ENCODE measurements at regions not wholly inside any gene's neighbourhood (a gene's known extent, or its start where the extent isn't known, plus 50 kb on each side); places are given as distances from the start of the nearest gene placed in this dataset.

DNA sequence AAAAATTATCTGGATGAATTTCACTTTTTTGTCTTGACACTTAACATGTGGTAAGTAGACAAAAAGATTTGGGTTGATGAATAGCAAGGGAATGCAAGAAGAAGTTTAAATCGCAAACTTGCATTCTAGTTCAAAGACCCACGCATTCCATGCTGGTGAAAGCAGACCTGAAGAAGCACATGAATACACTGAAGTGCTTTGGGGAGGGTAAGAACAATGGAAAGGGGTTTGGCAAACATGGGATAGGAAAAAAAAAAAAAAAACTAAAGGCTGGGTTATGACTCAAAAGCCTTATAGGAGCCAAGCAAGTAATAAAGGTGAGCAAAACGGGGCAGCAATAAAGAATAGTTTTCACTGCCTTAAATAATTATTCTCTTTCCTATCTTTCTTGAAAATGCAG is 450.2 kb downstream of the LMO4 start:
- no peaks in the 10 kb centered on the region for H3K79me2 ChIP-seq (ENCODE audit: low read length)
- H3K27me3 ChIP-seq (replicated peaks; ENCODE audit: insufficient read depth, low read length), result no peaks in the 10 kb centered on the region
- no peak overlapping the region for H3K27ac ChIP-seq (ENCODE audit: low read length)
- no peak overlapping the region for H2AFZ ChIP-seq (ENCODE audit: low read length)
- no peaks in the 10 kb centered on the region for H3K9me2 ChIP-seq (replicated peaks; ENCODE audit: insufficient read depth, low read length)
- no peak overlapping the region for H3K4me2 ChIP-seq (ENCODE audit: low read depth, low read length)
- no peaks in the 10 kb centered on the region for H3F3A ChIP-seq (ENCODE audit: insufficient read depth, low read length)
- no peaks in the 10 kb centered on the region for H3K4me1 ChIP-seq (ENCODE audit: low read length)
- H3K9me3 ChIP-seq (replicated peaks; ENCODE audit: insufficient read depth, low read length), result no peaks in the 10 kb centered on the region
- H3K36me3 ChIP-seq (replicated peaks; ENCODE audit: insufficient read depth, low read length), result no peaks in the 10 kb centered on the region
- H3K4me3 ChIP-seq (ENCODE audit: low read length), result no peak overlapping the region
- H3K9ac ChIP-seq (ENCODE audit: low read length), result no peak overlapping the region
- H4K20me1 ChIP-seq (ENCODE audit: insufficient read depth, low read length), result no peaks in the 10 kb centered on the region
- DNase-seq, result no peak
- TF ChIP-seq EZH2phosphoT487 (IDR thresholded peaks at IDR 0.05; ENCODE audit: low read length), result no peak
- TF ChIP-seq EZH2 (optimal IDR thresholded peaks at IDR 0.05; ENCODE audit: low read depth, low read length), result no peak
- TF ChIP-seq, protein P1, sequence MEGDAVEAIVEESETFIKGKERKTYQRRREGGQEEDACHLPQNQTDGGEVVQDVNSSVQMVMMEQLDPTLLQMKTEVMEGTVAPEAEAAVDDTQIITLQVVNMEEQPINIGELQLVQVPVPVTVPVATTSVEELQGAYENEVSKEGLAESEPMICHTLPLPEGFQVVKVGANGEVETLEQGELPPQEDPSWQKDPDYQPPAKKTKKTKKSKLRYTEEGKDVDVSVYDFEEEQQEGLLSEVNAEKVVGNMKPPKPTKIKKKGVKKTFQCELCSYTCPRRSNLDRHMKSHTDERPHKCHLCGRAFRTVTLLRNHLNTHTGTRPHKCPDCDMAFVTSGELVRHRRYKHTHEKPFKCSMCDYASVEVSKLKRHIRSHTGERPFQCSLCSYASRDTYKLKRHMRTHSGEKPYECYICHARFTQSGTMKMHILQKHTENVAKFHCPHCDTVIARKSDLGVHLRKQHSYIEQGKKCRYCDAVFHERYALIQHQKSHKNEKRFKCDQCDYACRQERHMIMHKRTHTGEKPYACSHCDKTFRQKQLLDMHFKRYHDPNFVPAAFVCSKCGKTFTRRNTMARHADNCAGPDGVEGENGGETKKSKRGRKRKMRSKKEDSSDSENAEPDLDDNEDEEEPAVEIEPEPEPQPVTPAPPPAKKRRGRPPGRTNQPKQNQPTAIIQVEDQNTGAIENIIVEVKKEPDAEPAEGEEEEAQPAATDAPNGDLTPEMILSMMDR (IDR thresholded peaks at IDR 0.05; ENCODE audit: low read length), result no peak

DNA sequence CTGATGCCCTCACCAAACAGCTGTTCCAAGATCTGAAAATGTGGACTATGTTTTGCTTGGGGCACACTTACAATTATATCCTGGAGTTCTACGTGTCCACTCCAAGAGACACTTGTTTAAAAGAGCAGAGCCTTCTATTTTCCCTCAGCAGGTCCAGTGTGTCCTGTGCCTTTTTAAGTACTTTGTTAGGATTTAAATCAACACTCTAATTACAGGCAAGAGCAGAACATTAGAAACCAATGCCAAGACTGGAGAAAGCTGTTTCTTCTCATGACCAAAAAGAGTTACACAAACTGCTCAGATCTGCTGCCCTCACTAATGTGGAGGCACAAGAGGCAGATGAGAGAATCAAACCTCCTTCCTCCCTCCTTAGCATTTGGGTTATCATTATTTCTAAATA is 452.9 kb downstream of the LMO4 start:
- H3K9me3 ChIP-seq (replicated peaks; ENCODE audit: insufficient read depth, low read length), result no peaks in the 10 kb centered on the region
- H3K4me1 ChIP-seq (ENCODE audit: low read length), result peaks cover 6% of the 10 kb centered on the region; the same call in 1 of the 2 replicates
- H2AFZ ChIP-seq (ENCODE audit: low read length), result no peak overlapping the region
- no peak overlapping the region for H3K9ac ChIP-seq (ENCODE audit: low read length)
- no peak overlapping the region for H3K27ac ChIP-seq (ENCODE audit: low read length)
- DNase-seq, result no peak
- no peak overlapping the region for H3K4me3 ChIP-seq (ENCODE audit: low read length)
- H3K36me3 ChIP-seq (replicated peaks; ENCODE audit: insufficient read depth, low read length), result no peaks in the 10 kb centered on the region
- no peaks in the 10 kb centered on the region for H3F3A ChIP-seq (ENCODE audit: insufficient read depth, low read length)
- H3K79me2 ChIP-seq (ENCODE audit: low read length), result no peaks in the 10 kb centered on the region
- H3K4me2 ChIP-seq (ENCODE audit: low read depth, low read length), result no peak overlapping the region
- H4K20me1 ChIP-seq (ENCODE audit: insufficient read depth, low read length), result no peaks in the 10 kb centered on the region
- no peaks in the 10 kb centered on the region for H3K27me3 ChIP-seq (replicated peaks; ENCODE audit: insufficient read depth, low read length)
- no peaks in the 10 kb centered on the region for H3K9me2 ChIP-seq (replicated peaks; ENCODE audit: insufficient read depth, low read length)
- no peak for TF ChIP-seq EZH2 (optimal IDR thresholded peaks at IDR 0.05; ENCODE audit: low read depth, low read length)
- no peak for TF ChIP-seq EZH2phosphoT487 (IDR thresholded peaks at IDR 0.05; ENCODE audit: low read length)
- TF ChIP-seq, protein P1 (IDR thresholded peaks at IDR 0.05; ENCODE audit: low read length), result no peak

DNA sequence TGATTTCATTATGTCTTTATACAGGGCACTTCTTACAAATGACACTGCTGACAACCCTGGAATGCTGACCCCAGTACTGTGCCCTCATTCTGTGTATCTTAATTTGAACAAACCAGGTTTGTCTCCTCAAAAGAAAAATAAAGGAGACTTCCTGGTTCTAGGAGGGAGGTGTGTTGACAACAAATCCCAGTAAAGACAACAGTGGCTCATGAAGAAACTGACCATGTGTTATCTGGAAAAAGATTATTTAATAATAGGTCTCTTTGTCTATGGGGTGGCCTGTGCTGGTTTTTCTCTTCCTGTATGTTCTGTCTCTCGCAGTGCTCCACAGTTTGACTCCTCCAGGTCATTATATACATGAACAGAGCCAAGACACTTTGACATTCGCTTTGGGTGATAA is 454.6 kb downstream of the LMO4 start:
- H3K9ac ChIP-seq (ENCODE audit: low read length), result no peak overlapping the region
- H3K36me3 ChIP-seq (replicated peaks; ENCODE audit: insufficient read depth, low read length), result no peaks in the 10 kb centered on the region
- H3K27me3 ChIP-seq (replicated peaks; ENCODE audit: insufficient read depth, low read length), result no peaks in the 10 kb centered on the region
- no peak overlapping the region for H3K4me2 ChIP-seq (ENCODE audit: low read depth, low read length)
- H4K20me1 ChIP-seq (ENCODE audit: insufficient read depth, low read length), result no peaks in the 10 kb centered on the region
- no peak for DNase-seq
- H3K4me1 ChIP-seq (ENCODE audit: low read length), result peaks cover 6% of the 10 kb centered on the region; the same call in 1 of the 2 replicates
- no peak overlapping the region for H2AFZ ChIP-seq (ENCODE audit: low read length)
- H3K9me2 ChIP-seq (replicated peaks; ENCODE audit: insufficient read depth, low read length), result no peaks in the 10 kb centered on the region
- H3K79me2 ChIP-seq (ENCODE audit: low read length), result no peaks in the 10 kb centered on the region
- no peaks in the 10 kb centered on the region for H3K9me3 ChIP-seq (replicated peaks; ENCODE audit: insufficient read depth, low read length)
- H3K4me3 ChIP-seq (ENCODE audit: low read length), result no peak overlapping the region
- no peaks in the 10 kb centered on the region for H3F3A ChIP-seq (ENCODE audit: insufficient read depth, low read length)
- TF ChIP-seq, protein P1 (IDR thresholded peaks at IDR 0.05; ENCODE audit: low read length), result no peak
- TF ChIP-seq EZH2 (optimal IDR thresholded peaks at IDR 0.05; ENCODE audit: low read depth, low read length) (no peak), EZH2phosphoT487 (IDR thresholded peaks at IDR 0.05; ENCODE audit: low read length) (no peak)
- no peak overlapping the region for H3K27ac ChIP-seq (ENCODE audit: low read length)
